ENCODE measurements at regions not wholly inside any gene's neighbourhood (a gene's known extent, or its start where the extent isn't known, plus 50 kb on each side); places are given as distances from the start of the nearest gene placed in this dataset.
"Not testable (repeated sequence)": the region's sequence is repeated elsewhere in the genome, so short reads cannot be mapped to it uniquely, and the experiment has no call there.

DNA sequence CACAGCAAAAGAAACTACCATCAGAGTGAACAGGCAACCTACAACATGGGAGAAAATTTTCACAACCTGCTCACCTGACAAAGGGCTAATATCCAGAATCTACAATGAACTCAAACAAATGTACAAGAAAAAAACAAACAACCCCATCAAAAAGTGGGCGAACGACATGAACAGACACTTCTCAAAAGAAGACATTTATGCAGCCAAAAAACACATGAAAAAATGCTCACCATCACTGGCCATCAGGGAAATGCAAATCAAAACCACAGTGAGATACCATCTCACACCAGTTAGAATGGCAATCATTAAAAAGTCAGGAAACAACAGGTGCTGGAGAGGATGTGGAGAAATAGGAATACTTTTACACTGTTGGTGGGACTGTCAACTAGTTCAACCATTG, 207.8 kb downstream of the USP6NL start:
- not testable (repeated sequence) for DNase-seq

DNA sequence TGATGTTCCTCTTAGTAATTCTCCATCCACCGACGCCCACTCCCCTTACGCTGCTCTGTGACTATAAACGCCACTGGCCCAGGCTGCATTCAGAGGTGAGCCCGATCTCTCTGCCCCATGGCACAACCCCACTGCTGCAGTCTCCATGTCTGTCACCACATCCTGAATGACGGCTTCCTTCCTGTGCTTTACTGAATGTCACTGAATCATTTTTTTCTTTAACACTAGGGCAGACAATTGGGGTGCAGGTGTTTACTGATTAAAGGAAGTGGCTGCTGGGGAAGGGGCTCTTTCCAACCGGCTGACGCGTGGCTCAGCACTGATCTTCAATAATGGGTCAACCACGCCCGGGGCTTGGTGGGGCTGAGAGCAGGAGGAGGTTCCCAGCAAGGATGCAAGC, 208.3 kb downstream of the USP6NL start:
- peak in 1 of 3 donors; percentile 2 for DNase-seq

DNA sequence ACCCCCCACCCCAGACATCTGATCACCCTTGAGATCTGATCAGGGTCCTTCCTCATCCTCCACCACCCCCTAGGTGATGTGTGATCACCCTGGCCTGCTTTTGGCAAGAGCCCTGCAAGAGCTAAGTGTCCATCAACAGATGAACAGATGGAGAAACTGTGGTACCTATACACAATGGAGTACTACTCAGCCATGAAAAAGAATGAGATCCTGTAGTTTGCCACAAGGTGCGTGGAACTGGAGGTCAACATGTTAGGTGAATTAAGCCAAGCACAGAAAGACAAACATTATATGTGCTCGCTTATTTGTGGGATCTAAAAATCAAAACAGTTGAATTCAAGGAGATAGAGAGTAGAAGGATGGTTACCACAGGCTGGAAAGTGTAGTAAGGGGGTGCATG, 209.1 kb downstream of the USP6NL start:
- DNase-seq: no peak

DNA sequence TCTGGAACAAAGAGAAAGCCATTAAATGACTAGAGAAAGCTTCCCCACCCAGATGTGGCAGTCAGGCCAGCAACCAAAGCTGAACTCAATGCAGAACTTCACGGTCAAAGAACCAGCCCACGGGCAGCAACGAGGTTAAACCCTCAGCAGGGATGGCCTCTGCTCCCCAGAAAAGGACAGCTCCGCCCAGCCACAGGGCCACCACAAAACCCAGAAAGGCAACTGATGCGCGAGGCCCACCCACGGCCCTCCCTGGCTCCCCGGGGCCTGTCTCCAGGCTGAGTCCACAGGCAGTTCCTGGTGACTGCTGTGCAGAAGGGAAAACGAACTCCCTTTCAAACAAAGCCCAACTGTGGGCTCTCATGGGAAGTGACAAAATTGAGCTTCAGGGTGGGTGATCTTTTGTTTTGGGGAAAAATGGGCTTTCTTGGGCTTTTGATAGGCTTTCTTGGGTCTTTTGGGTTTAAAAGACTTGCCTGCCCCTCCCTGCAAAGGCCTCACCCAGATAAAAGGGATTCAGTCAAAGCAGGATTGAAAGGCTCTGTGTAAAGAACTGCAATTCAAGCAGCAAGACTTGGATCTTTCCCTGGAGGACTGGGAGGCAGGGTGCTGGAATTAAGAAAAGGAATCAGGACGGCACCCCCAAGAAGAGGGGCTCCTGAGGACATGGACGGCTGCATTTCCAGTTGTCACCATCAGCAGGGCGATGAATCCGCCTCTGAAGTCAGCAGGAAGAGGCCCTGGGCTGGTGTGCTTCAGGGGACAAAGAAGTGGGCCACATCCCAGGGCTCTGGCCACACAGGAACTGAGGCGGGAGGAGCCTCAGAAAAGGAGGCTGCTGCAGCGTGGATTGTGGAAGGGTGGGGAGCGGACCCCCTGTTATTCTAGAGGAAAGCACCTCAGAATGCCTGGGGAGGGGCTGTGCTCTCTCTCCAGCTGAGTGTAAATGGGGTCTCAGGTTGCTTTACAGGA, 209.9 kb downstream of the USP6NL start:
- DNase-seq: no peak

DNA sequence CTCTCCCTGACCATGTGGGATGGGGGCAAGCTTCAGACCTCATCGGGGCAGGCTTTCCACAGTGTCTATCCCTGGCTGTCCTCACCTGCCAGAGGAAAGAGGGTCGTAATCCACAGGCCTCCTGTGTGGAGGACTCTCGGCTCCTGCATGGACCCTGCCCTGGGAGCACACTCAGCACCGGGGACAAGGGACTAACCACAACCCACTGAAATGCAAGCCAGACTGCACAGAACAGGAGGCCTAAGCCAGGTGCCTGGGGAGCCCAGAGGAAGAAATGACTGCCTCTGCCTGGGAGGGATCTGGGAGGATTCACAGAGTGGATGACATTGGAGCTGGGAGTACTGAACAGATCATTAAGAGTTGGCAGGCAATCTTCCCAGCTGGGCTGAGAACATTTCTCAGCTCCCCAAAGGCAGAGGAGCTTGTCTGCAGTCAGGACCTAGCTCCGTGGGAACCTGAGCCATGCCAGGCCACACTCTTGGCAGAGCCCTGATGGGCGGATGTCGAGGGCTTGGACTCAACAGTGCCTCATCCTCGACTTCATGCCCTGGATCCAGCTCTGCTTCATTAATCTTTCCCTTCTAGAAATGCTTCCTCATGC, 213.4 kb downstream of the USP6NL start:
- DNase-seq: no peak

DNA sequence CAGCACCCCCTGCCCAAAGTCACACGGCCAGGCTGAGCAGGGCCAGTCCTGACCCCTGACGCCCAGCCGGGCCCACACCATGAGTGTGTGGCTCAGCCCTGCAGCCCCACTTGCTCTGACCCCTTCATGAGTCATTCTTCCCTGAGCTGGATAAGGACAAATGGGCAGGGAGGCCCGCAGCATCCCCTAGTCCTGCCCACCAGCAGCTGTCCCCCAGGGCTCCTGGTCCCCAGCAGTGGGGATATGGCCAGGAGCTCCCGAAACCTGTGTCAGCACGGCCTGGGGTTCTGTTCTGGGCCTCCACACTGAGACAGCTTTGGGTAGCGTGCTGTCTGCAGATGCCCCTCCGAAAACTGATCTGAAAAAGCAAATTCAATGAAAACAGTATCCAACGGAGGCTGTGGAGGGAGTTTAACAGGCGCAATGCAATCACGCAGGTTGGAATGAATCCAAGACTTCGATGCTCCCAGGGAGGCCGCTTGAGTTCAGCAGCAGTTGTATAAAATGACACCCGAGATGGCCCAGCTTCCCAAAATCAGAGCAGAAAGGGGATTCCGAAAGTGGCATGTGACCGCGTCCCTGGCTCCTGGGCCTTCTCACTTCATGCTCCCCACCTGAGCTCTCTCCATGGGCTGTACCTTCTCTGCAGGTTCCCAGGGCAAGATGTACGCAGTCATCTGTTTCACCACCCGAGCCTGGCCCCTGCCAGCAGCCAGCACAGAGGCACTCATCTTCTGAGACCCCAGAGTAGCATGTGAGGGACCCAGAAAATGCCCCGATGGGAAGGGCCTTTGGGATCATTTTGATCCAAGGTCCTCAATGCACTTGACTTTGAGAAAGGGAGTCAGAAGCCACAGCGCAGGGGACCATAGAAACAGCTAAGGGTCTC, 214.1 kb downstream of the USP6NL start:
- no peak for DNase-seq

DNA sequence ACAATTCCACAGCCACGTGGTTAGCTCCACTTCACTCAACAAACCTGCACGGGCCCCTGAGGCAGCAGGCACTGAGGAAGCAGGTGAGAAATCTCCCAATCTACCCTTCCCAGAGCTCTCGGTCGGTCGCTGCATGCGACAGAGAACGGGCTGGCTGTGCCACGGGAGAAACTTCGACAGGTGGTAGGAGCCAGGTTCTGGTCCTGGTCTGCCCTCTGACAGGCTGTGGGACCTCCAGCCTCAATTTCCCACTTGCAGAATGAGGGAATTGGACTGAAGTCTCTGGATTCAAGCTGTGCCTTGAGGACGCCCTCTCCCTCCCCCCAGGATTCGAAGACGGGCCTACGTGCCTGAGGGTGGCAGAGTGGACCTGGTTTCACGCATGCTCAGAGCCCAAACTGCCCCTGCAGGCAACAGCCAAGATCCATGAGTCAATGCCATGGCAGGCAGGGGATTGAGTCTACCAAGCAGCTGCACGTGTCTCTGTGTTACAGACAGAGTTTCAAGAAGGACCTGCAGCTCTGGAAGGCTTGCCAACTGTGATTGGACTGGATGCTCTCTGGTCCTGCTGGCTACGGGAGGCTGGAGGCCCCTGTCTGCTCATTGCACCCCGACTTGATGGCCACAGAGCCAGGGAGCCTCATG, 215.0 kb downstream of the USP6NL start:
- DNase-seq: no peak

DNA sequence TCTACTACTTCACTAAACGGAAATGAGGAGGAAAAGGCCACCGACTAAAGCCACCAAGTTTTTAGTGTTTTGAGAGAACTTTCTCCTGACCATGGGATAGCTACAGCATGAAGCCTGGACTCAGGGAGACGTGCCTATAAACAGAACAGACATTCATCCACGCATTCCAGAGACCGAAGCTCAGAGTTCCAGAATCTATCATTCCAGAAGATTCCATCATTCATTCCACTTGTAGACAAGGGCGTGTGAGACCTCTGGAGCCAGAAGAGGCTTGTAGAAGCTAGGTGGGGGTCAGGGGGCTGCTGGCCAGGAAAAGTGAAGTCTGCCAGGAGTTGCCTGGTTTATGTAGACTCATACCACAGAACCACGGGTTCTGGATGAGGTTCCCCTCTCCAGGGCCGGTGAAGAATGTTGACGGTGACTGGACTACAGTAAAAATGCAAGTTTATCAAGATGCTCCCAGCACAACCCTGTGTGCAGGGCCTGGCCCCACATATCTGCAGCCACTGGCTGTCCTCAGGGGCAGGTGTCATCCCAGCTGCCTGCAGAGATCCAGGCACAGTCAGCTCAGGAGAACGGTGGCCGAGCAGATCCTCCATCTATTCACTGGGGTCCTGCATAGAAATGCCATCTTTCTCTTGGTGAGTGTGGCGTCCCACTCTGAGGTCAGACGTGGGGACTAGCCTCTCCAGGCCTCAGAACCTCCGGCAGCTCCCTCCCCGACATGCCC, 215.7 kb downstream of the USP6NL start:
- DNase-seq: no peak

DNA sequence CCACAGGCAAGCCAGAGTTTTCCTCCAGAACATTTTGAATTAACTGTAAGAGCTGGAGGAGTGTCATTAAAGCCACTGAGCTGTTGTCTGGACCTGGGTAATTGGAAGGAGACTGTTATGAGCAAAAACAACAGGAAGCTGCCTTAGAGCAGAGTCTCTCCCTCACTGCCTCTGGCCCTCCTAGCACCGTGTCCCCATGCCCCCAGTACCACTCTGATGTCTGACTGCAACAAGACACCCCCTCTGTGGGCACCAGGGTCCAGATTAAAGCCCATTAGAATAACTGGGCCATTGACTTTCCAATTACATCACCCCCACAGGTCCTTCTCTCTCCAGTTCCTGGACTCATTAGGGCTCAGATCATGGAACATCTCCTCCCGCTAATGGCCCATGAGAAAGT, 216.3 kb downstream of the USP6NL start:
- no peak for DNase-seq

DNA sequence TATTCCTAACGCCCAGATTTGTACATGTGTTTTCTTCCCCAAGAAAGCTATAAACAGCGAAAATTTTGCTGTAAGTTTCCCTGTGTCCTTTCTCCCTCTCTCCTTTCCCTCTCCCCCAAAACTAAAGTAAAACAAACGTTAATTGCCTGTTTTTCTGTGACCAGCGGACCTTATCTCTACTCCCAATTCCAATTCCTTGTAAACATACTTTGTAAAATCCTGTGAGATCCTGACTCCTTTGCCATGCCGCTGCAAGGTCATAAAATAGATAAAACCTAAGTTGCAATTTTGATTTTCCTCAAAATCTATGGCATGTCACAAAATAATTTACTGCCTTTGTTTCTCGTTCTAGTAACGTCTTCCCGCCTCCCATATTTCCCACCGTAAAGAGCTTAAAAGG, 217.6 kb downstream of the USP6NL start:
- DNase-seq: no peak

DNA sequence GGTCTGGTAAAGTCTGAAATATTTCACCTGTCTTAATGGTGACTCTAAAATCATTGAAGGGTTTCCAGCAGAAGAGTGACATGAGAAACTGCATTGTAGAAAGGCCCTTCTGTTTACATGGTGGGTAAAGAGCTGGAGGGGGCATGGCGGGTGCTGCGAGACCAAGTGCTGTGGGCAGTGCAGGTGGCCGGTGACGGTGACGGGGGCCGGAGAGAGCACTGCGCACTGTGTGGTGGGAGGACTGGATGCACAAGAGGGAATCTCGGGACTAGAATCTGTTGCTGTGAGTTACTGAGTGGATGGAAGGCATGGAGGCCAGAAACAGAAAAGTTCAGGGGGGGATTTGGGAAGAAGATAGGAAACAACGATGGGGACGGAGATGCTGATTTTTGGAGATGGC, 218.7 kb downstream of the USP6NL start:
- no peak for DNase-seq

DNA sequence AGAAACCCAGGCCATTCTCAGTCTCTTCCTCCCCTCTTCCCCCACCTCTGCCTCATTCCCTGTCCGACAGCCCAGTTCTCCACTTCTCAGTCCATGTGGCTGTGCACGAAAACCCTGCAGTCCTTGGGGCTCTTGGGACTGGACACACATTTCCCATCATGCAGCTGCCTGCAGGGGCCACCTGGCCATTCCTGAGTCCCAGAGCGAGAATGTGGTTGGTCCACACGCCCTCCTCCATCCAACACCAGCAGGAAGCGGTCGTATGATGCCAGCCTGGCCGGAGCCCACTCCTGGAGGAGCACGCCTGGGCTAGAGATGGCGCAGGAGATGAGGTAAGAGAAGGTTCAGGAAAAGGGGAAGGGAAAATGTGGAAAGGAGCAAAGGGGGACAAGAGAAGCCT, 222.5 kb downstream of the USP6NL start:
- DNase-seq: no peak

DNA sequence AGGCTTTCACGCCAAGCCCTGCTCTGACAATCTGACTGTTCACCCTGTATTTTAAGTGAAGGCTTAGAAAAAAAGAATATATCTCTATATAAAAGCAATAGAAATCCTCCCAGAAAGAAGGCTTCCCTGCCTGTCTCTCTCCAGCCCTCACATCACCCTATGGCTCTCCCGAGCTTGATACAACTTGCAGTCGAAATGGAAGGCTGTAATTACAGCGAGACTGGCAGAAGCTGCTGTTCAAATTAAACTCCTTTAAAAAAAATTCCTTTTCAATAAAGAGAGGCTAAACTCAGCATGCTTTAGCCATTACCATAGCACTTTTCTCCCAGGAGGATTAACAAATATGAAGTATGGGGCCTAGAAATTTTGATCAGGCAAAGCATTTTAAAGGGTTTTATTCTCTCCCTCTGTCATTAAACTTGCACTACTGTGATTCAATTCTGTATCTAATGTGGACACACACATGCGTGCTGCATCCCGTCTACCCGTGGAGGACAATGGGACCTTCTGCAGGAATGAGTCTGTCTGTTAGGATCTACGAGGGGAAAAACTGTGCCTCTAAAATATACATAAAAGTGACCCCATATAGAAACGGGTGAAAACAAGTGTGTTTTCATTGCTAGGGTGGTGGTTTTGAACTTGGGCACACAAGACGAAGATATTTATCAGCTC, 223.8 kb downstream of the USP6NL start:
- no peak for DNase-seq

DNA sequence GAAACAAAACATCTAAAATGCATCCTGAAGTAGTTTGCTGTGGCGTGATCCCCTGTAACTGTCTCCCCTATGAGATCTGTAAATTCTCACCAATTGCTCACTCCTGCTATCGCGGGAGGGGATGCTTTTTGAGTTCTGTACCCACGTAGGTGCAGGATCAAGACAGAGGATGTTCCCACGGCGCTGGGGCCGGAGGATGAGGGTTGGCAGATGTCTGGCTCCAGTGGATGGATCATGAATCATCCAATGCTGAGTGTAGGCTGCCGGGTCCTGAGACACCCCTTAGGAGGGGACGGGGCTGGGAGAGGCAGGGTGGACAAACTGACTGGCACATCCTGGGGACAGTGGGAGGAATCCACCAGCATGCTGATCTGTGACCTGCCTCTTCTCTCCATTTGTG, 224.4 kb downstream of the USP6NL start:
- no peak for DNase-seq
